Loucy (cell line): ENCODE measurements at regions not wholly inside any gene's neighbourhood (a gene's known extent, or its start where the extent isn't known, plus 50 kb on each side); places are given as distances from the start of the nearest gene placed in this dataset.

Experiments used
- H2AFZ ChIP-seq: fragments of 200-600 bp; sonication (generic); 2 replicates; pipeline ENCODE4 v1.6.0; 2016; ENCODE audit warnings: antibody characterized with exemption, mild to moderate bottlenecking, low read length, moderate library complexity
- H3F3A ChIP-seq: fragments of 200-600 bp; 2 replicates; pipeline ENCODE4 v1.6.0; 2016; ENCODE audit warnings: antibody characterized with exemption, low read depth, mild to moderate bottlenecking
- H3K27me3 ChIP-seq: fragments of 200-600 bp; sonication (generic); 2 replicates; pipeline ENCODE4 v1.6.1; 2014; ENCODE audit warnings: low read length, mild to moderate bottlenecking; ENCODE audit not compliant: insufficient read depth, poor library complexity, severe bottlenecking
- H3K36me3 ChIP-seq: fragments of 200-600 bp; sonication (generic); 2 replicates; pipeline ENCODE4 v1.6.1; 2016; ENCODE audit warnings: low read length; ENCODE audit not compliant: insufficient read depth
- H3K4me1 ChIP-seq: fragments of 200-600 bp; sonication (generic); 2 replicates; pipeline ENCODE4 v1.5.1; 2014; ENCODE audit warnings: low read length, mild to moderate bottlenecking; ENCODE audit not compliant: insufficient read depth, poor library complexity, severe bottlenecking
- H3K4me2 ChIP-seq: fragments of 200-600 bp; sonication (generic); 2 replicates; pipeline ENCODE4 v1.6.0; 2014; ENCODE audit warnings: antibody characterized with exemption, low read length, low read depth, mild to moderate bottlenecking; ENCODE audit not compliant: poor library complexity, severe bottlenecking
- H3K4me3 ChIP-seq: fragments of 200-600 bp; sonication (generic); 2 replicates; pipeline ENCODE4 v1.5.1; 2014; ENCODE audit warnings: low read length, mild to moderate bottlenecking, mixed read lengths; ENCODE audit not compliant: poor library complexity, severe bottlenecking
- H3K79me2 ChIP-seq: fragments of 200-600 bp; sonication (generic); 2 replicates; pipeline ENCODE4 v1.6.1; 2014; ENCODE audit warnings: low read length; ENCODE audit not compliant: insufficient read depth
- H3K9ac ChIP-seq: fragments of 200-600 bp; sonication (generic); 2 replicates; pipeline ENCODE4 v1.6.0; 2014; ENCODE audit warnings: mild to moderate bottlenecking, low read depth, low read length, moderate library complexity; ENCODE audit not compliant: poor library complexity, severe bottlenecking
- H3K9me2 ChIP-seq: fragments of 200-600 bp; sonication (generic); replicated peaks from 2 replicates; pipeline ENCODE4 v1.6.1; 2016; ENCODE audit warnings: low read depth, low read length, mixed read lengths
- H3K9me3 ChIP-seq: fragments of 200-600 bp; sonication (generic); 2 replicates; pipeline ENCODE4 v1.6.1; 2014; ENCODE audit warnings: mild to moderate bottlenecking, antibody characterized with exemption, low read length, low read depth; ENCODE audit not compliant: insufficient read depth
- H4K20me1 ChIP-seq: fragments of 200-600 bp; sonication (generic); 2 replicates; pipeline ENCODE4 v1.6.0; 2014; ENCODE audit warnings: antibody characterized with exemption, low read length, mild to moderate bottlenecking; ENCODE audit not compliant: insufficient read depth, poor library complexity, severe bottlenecking
- CTCF ChIP-seq: fragments of 200-600 bp; sonication (generic); conservative IDR thresholded peaks from 2 replicates; pipeline ENCODE4 v1.5.1; 2014; ENCODE audit warnings: mild to moderate bottlenecking, antibody characterized with exemption, low read length
- EZH2phosphoT487 ChIP-seq: fragments of 200-600 bp; IDR thresholded peaks from 2 replicates; pipeline ENCODE4 v1.6.1; 2018; ENCODE audit warnings: antibody characterized with exemption, mild to moderate bottlenecking, moderate library complexity, borderline replicate concordance

DNA sequence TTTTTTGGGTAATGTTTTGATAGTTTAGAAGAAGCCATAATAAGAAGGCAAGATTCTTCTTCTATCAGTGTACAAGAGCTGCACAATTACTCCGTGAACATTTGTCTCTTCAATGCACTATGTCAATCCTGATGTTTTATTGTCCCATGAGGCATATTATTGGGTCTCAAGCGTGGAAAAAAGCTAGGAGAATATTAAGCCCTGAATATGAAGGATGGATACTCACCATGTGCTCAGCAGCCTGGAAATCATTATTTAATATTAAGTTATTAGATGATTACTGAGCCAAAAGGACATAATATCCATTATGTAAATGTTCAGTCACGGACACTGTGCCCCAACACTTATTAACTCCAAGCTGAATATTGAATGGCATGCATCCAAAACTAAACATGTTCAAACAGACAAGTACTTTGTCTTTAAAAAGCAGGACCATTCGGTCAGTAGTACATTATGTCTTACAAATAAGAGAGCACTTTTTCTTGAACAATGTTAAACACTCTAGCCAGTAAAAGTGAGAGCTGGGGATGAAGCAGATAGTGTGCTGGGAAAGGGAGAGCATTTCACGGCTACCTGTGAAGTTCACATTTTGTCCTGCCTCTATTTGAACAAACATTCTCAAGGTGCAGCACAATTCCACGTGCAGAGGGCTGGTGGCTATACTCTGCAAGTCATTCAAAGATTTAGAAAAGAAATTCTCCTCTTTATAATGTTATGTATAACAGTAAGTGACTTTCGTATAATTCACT lies 70.6 kb upstream of the CNR1 start:
- TF ChIP-seq EZH2phosphoT487 (no peak), CTCF (no peak)
- Histone ChIP-seq H2AFZ (no peak overlapping the region), H3K4me1 (no peaks in the 10 kb centered on the region), H3K9me3 (no peaks in the 10 kb centered on the region), H3K4me3 (no peak overlapping the region), H3K4me2 (no peak overlapping the region), H3F3A (no peaks in the 10 kb centered on the region), H3K36me3 (no peaks in the 10 kb centered on the region), H3K27me3 (no peaks in the 10 kb centered on the region), H4K20me1 (no peaks in the 10 kb centered on the region), H3K9me2 (no peaks in the 10 kb centered on the region), H3K79me2 (no peaks in the 10 kb centered on the region), H3K9ac (no peak overlapping the region)

DNA sequence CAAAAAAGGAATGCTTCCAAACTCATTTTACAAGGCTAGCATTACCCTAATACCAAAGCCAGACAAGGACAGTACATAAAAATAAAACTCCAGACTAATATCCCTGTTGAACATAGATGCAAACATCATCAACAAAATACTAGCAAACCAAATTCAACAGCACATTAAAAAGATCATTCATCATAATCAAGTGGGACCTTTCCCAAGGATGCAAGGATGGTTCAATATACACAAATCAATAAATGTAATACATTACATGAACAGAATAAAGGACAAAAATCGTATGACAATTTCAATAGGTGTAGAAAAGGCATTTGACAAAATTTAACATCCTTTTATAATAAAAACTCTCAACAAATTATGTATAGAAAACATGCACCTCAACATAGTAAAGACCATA lies 66.6 kb upstream of the CNR1 start:
- H3K4me3 ChIP-seq = no peak overlapping the region
- no peaks in the 10 kb centered on the region for H4K20me1 ChIP-seq
- no peaks in the 10 kb centered on the region for H3F3A ChIP-seq
- H3K4me1 ChIP-seq = no peaks in the 10 kb centered on the region
- no peaks in the 10 kb centered on the region for H3K36me3 ChIP-seq
- H3K9me3 ChIP-seq = peaks cover 7% of the 10 kb centered on the region; the same call in 1 of the 2 replicates
- H3K4me2 ChIP-seq = no peak overlapping the region
- TF ChIP-seq CTCF = no peak
- no peak for TF ChIP-seq EZH2phosphoT487
- no peaks in the 10 kb centered on the region for H3K27me3 ChIP-seq
- no peaks in the 10 kb centered on the region for H3K9me2 ChIP-seq
- H2AFZ ChIP-seq = no peak overlapping the region
- no peaks in the 10 kb centered on the region for H3K79me2 ChIP-seq
- no peak overlapping the region for H3K9ac ChIP-seq

DNA sequence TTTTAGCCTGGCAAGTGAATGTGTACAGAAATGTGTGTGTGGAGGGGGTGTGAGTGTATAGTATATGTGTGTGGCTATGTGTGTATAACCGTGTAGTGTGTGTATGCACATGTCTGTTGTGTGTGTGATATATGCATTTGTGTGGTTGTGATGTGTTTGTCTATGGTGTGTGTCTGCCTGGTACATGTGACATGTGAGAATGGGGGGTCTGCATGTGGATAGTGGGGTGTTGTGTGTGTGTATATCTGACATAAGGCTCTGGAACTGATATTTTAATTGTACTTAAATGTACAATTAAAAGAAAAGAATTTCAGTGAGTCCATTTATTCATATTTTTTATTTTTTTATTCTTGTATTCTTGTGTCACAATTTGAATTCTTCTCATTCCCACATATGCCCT lies 57.2 kb upstream of the CNR1 start:
- H3F3A ChIP-seq = no peaks in the 10 kb centered on the region
- no peak overlapping the region for H3K4me3 ChIP-seq
- no peaks in the 10 kb centered on the region for H3K27me3 ChIP-seq
- no peak overlapping the region for H3K9ac ChIP-seq
- H4K20me1 ChIP-seq = no peaks in the 10 kb centered on the region
- no peak overlapping the region for H3K4me2 ChIP-seq
- no peaks in the 10 kb centered on the region for H3K9me2 ChIP-seq
- TF ChIP-seq CTCF (no peak), EZH2phosphoT487 (no peak)
- H2AFZ ChIP-seq = no peak overlapping the region
- H3K4me1 ChIP-seq = no peaks in the 10 kb centered on the region
- no peaks in the 10 kb centered on the region for H3K36me3 ChIP-seq
- H3K79me2 ChIP-seq = no peaks in the 10 kb centered on the region
- no peaks in the 10 kb centered on the region for H3K9me3 ChIP-seq
